Karpas-422 (cell line): ENCODE measurements at regions not wholly inside any gene's neighbourhood (a gene's known extent, or its start where the extent isn't known, plus 50 kb on each side); places are given as distances from the start of the nearest gene placed in this dataset.

Source experiments
- DNase-seq: peaks from one replicate; pipeline ENCODE4 v3.0.0-alpha.2; 2015
- H2AFZ ChIP-seq: fragments of 200-600 bp; sonication (generic); 2 replicates; pipeline ENCODE4 v1.6.1; 2014; ENCODE audit warnings: antibody characterized with exemption, low read length, mixed read lengths
- H3K27ac ChIP-seq: fragments of 200-600 bp; sonication (generic); 2 replicates; pipeline ENCODE4 v1.5.1; 2014; ENCODE audit warnings: mild to moderate bottlenecking, low read length, moderate library complexity
- H3K27me3 ChIP-seq: fragments of 200-600 bp; sonication (generic); 2 replicates; pipeline ENCODE4 v1.6.1; 2014; ENCODE audit warnings: low read length, mixed read lengths
- H3K36me3 ChIP-seq: fragments of 200-600 bp; sonication (generic); 2 replicates; pipeline ENCODE4 v1.6.1; 2014; ENCODE audit warnings: low read length, mixed read lengths; ENCODE audit not compliant: insufficient read depth
- H3K4me1 ChIP-seq: fragments of 200-600 bp; sonication (generic); 2 replicates; pipeline ENCODE4 v1.6.1; 2014; ENCODE audit warnings: mild to moderate bottlenecking, low read length, mixed read lengths
- H3K4me2 ChIP-seq: fragments of 200-600 bp; sonication (generic); 2 replicates; pipeline ENCODE4 v1.6.1; 2014; ENCODE audit warnings: low read length, low read depth, mild to moderate bottlenecking; ENCODE audit not compliant: poor library complexity, severe bottlenecking
- H3K4me3 ChIP-seq: fragments of 200-600 bp; sonication (generic); 2 replicates; pipeline ENCODE4 v1.5.1; 2014; ENCODE audit warnings: mild to moderate bottlenecking, antibody characterized with exemption, low read length, mixed read lengths
- H3K79me2 ChIP-seq: fragments of 200-600 bp; sonication (generic); 2 replicates; pipeline ENCODE4 v1.6.1; 2014; ENCODE audit warnings: mild to moderate bottlenecking, low read length, mixed read lengths
- H3K9ac ChIP-seq: fragments of 200-600 bp; sonication (generic); 2 replicates; pipeline ENCODE4 v1.6.0; 2014; ENCODE audit warnings: low read length
- H3K9me2 ChIP-seq: fragments of 200-600 bp; sonication (generic), shearing (Covaris generic); replicated peaks from 2 replicates; pipeline ENCODE4 v1.6.0; 2014; ENCODE audit warnings: mild to moderate bottlenecking, low read length, moderate library complexity; ENCODE audit not compliant: insufficient read depth
- H3K9me3 ChIP-seq: fragments of 300-700, 200-600 bp; sonication (generic); 2 replicates; pipeline ENCODE4 v1.6.1; 2014; ENCODE audit warnings: low read length, mixed read lengths
- H4K20me1 ChIP-seq: fragments of 200-600 bp; sonication (generic); 2 replicates; pipeline ENCODE4 v1.6.1; 2014; ENCODE audit warnings: mild to moderate bottlenecking, antibody characterized with exemption, low read length, low read depth; ENCODE audit not compliant: insufficient read depth

DNA sequence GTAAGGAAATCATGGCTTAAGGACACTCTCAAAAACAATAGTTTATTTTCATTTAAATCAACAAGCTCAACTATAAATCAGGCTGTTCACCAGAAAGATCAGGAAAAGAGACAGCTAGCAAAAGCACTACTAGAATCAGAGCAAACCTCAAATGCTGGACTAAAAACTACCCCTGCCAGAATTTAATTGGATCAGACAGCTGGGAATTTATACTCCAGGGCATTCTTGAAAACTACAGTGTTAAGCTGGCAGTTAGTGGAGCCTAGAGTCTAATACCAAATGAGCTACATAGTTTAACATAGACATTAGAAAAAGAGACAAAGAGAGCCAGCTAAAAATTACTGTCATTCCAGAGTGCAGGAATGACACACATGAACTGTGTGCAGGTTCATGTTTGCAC lies 1016.4 kb upstream of the CRIM1 start:
- Histone ChIP-seq H3K9me3 (no peaks in the 10 kb centered on the region; the same call in 1 of the 2 replicates), H3K4me1 (no peaks in the 10 kb centered on the region), H3K36me3 (no peaks in the 10 kb centered on the region), H3K27ac (no peak overlapping the region), H4K20me1 (no peaks in the 10 kb centered on the region), H3K9ac (no peak overlapping the region), H2AFZ (no peak overlapping the region), H3K4me3 (no peak overlapping the region), H3K27me3 (no peaks in the 10 kb centered on the region), H3K79me2 (no peaks in the 10 kb centered on the region), H3K4me2 (no peak overlapping the region), H3K9me2 (no peaks in the 10 kb centered on the region)
- no peak for DNase-seq

DNA sequence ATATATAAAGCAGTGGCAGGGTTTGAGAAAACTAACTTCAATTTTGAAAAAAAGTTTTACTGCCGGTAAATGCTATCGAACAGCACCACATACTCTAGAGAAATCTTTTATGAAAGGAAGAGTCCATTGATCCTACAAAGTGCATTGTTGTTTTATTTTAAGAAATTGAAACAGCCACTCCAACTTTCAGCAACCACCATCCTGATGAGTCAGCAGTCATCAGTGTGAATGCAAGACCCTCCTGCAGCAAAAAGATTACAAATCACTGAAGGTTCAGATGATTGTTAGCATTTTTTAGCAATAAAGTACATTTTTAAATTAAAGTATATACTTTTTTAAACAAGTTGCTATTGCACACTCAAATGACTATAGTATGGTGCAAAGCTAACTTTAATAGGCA lies 1017.7 kb upstream of the CRIM1 start:
- Histone ChIP-seq H3K27ac (no peak overlapping the region), H3K9ac (no peak overlapping the region), H4K20me1 (no peaks in the 10 kb centered on the region), H3K4me1 (no peaks in the 10 kb centered on the region), H3K9me3 (no peaks in the 10 kb centered on the region), H3K27me3 (no peaks in the 10 kb centered on the region), H3K36me3 (no peaks in the 10 kb centered on the region), H3K4me3 (no peak overlapping the region), H3K79me2 (no peaks in the 10 kb centered on the region), H3K4me2 (no peak overlapping the region), H2AFZ (no peak overlapping the region), H3K9me2 (no peaks in the 10 kb centered on the region)
- no peak for DNase-seq

DNA sequence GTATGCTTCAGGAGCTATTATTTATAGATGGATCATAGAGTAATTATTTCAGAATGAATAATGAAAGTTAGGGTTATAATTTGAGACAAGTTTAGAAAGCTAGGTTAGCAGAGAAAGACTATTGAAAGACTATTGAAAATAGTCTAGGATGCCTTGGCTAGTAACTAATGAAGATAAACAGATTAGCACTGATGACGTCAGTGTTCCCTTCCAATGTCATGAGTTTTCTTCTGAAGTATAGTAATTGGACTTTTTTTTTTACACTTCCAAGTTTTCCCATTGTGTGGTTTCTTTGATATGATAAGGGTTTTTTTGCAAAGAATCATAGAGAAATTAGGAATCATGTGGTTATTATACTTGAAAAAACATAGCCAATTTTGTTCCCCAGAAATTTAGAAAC lies 1041.5 kb upstream of the CRIM1 start:
- H3K9me2 ChIP-seq = no peaks in the 10 kb centered on the region
- no peaks in the 10 kb centered on the region for H3K4me1 ChIP-seq
- no peaks in the 10 kb centered on the region for H3K36me3 ChIP-seq
- H3K79me2 ChIP-seq = no peaks in the 10 kb centered on the region
- H4K20me1 ChIP-seq = no peaks in the 10 kb centered on the region
- H2AFZ ChIP-seq = no peak overlapping the region
- no peak overlapping the region for H3K9ac ChIP-seq
- H3K27me3 ChIP-seq = no peaks in the 10 kb centered on the region
- no peak for DNase-seq
- no peak overlapping the region for H3K4me2 ChIP-seq
- H3K4me3 ChIP-seq = no peak overlapping the region
- no peaks in the 10 kb centered on the region for H3K9me3 ChIP-seq
- H3K27ac ChIP-seq = no peak overlapping the region

DNA sequence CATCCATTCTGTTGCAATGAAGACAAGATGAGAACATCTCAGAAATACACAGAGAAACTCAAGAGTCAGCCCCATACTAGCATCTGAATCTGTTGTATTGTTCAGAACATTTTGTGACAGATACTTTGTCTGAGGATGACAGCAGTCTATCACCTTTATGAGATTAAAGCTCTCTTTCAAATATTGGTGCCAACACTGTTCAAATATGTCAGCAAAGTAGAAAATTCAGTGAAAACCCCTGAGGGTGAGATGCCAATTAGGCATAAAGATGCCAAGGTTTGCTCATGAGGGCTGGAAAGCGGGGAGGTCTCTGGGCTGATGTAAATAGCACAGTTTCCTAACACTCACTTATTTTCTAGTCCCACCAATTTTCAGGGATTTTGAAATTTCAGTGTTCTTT lies 1054.2 kb upstream of the CRIM1 start:
- DNase-seq = no peak
- no peaks in the 10 kb centered on the region for H3K9me2 ChIP-seq
- H3K4me3 ChIP-seq = no peak overlapping the region
- H3K9me3 ChIP-seq = no peaks in the 10 kb centered on the region; the same call in 1 of the 2 replicates
- H3K9ac ChIP-seq = no peak overlapping the region
- no peak overlapping the region for H2AFZ ChIP-seq
- no peaks in the 10 kb centered on the region for H3K36me3 ChIP-seq
- no peaks in the 10 kb centered on the region for H3K4me1 ChIP-seq
- H3K79me2 ChIP-seq = no peaks in the 10 kb centered on the region
- no peaks in the 10 kb centered on the region for H4K20me1 ChIP-seq
- H3K4me2 ChIP-seq = no peak overlapping the region
- H3K27me3 ChIP-seq = no peaks in the 10 kb centered on the region
- H3K27ac ChIP-seq = no peak overlapping the region

DNA sequence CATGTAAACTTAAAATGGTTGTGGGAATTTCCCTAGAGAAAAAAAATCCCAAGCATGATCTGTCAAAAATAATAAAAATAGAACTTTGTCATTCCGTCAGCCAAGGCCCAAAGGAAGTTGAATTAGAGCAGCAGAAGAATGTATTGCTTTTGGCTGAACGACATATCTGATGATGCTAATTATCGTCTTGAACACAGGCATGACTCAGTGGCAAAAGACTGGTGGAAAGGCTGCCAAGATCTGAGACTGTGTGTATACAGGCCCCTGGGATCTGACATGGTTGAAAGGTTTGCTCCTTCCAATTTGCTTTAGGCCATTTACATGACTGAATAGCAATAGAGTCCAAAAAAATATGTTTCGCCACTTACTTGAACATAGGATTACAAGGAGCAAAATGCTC lies 1057.1 kb upstream of the CRIM1 start:
- Histone ChIP-seq H3K36me3 (no peaks in the 10 kb centered on the region), H3K79me2 (no peaks in the 10 kb centered on the region)
- no peak for DNase-seq

DNA sequence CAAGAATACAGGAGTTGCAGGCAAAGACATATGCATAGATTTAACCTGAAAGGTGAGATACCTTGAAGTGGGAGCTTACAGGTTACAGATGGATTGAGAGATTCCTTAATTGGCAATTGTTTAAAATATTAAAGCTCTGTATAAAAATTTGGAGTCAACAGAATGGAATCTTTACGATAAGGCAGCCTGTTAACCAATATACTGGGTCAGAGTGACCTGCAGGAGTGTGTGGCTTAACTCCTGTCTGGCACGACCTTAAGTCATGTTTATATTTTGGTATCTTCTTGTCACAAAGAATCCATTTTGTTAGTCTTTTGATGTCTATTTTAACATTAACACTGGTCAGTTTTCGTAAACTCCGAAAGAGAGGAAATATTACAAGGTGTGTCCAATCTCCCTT lies 1058.2 kb upstream of the CRIM1 start:
- H3K9me2 ChIP-seq = no peaks in the 10 kb centered on the region
- no peak overlapping the region for H3K4me2 ChIP-seq
- H3K9me3 ChIP-seq = peaks cover 5% of the 10 kb centered on the region
- no peak for DNase-seq
- no peak overlapping the region for H2AFZ ChIP-seq
- H3K9ac ChIP-seq = no peak overlapping the region
- H3K27ac ChIP-seq = no peak overlapping the region
- H3K36me3 ChIP-seq = no peaks in the 10 kb centered on the region
- no peak overlapping the region for H3K4me3 ChIP-seq
- no peaks in the 10 kb centered on the region for H3K79me2 ChIP-seq
- H3K27me3 ChIP-seq = no peaks in the 10 kb centered on the region
- H3K4me1 ChIP-seq = no peaks in the 10 kb centered on the region
- no peaks in the 10 kb centered on the region for H4K20me1 ChIP-seq

More for the DNA sequence above, 1057.1 kb upstream of the CRIM1 start:
- Histone ChIP-seq H4K20me1 (no peaks in the 10 kb centered on the region), H3K9ac (no peak overlapping the region), H3K27ac (no peak overlapping the region), H3K4me3 (no peak overlapping the region), H2AFZ (no peak overlapping the region), H3K27me3 (no peaks in the 10 kb centered on the region), H3K4me2 (no peak overlapping the region), H3K9me2 (no peaks in the 10 kb centered on the region), H3K4me1 (no peaks in the 10 kb centered on the region), H3K9me3 (no peaks in the 10 kb centered on the region; the same call in none of the 2 replicates)

DNA sequence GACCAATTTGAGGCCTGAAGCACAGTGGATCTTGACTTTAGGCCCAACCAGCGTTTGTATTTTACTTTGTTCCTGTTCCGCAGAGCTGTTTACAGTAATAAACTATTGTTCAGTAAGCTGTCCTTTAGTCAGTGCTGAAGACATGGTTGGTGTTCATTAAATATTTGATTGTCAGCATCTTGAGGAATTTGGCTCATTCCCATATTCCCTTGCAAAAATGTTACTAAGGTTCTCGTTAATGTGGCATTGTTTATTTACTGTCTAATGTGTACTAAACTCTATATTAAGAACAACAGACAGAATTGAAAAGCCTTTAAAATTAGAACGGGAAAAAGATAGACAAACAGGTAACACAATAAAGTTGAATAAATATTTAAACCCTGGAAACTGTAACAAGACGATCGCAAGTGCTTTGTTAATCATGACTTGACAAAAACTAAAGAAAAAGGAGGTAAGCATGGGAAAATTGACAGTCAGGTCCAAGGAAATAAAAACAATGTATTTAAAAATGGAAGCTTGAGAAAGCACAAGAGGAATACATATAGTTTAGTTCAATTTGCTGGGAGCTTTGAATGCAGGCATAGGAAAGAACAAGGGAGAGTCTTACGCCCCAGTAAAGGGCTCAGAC lies 1060.8 kb upstream of the CRIM1 start:
- DNase-seq = no peak
- no peak overlapping the region for H3K4me2 ChIP-seq
- no peak overlapping the region for H3K9ac ChIP-seq
- H3K27ac ChIP-seq = no peak overlapping the region
- H3K79me2 ChIP-seq = no peaks in the 10 kb centered on the region
- H4K20me1 ChIP-seq = no peaks in the 10 kb centered on the region
- H3K9me3 ChIP-seq = peaks cover 10% of the 10 kb centered on the region; the same call in 1 of the 2 replicates
- no peak overlapping the region for H2AFZ ChIP-seq
- no peaks in the 10 kb centered on the region for H3K27me3 ChIP-seq
- H3K4me3 ChIP-seq = no peak overlapping the region
- no peaks in the 10 kb centered on the region for H3K36me3 ChIP-seq
- no peaks in the 10 kb centered on the region for H3K9me2 ChIP-seq
- no peaks in the 10 kb centered on the region for H3K4me1 ChIP-seq

DNA sequence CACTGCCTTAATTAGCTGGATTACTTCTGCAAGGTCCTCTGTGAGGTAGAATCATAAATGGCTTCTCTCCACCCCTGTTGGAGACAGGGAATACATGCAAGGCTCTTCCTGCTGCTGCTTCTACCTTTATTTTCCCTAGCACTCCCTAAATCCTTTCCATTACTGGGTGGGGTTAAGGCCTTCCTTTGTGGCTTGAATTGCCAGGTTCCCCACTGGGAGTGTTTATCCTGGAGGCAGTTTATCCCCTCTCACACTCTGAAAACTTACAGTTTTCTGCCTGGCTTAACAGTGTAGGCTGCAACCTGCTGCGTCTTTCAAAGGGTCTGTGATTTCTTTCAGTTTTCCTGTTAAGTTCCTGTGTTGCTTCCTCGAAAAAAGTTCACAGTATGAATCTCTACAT lies 1062.3 kb upstream of the CRIM1 start:
- no peak overlapping the region for H3K4me3 ChIP-seq
- H4K20me1 ChIP-seq = no peaks in the 10 kb centered on the region
- no peaks in the 10 kb centered on the region for H3K36me3 ChIP-seq
- H3K4me1 ChIP-seq = no peaks in the 10 kb centered on the region
- no peak overlapping the region for H3K27ac ChIP-seq
- no peak overlapping the region for H3K9ac ChIP-seq
- no peak overlapping the region for H3K4me2 ChIP-seq
- H3K79me2 ChIP-seq = no peaks in the 10 kb centered on the region
- DNase-seq = no peak
- H3K9me2 ChIP-seq = no peaks in the 10 kb centered on the region
- H3K9me3 ChIP-seq = peaks cover 10% of the 10 kb centered on the region; the same call in 1 of the 2 replicates
- H3K27me3 ChIP-seq = no peaks in the 10 kb centered on the region
- no peak overlapping the region for H2AFZ ChIP-seq
